ENCODE measurements at regions not wholly inside any gene's neighbourhood (a gene's known extent, or its start where the extent isn't known, plus 50 kb on each side); places are given as distances from the start of the nearest gene placed in this dataset.

GRCh38 chr3:175977968-175978752 lies 1119.0 kb downstream of the NAALADL2 start:
- Histone ChIP-seq H3K36me3 (no peaks in the 10 kb centered on the region), H3K4me3 (no peak overlapping the region), H3K9me3 (no peaks in the 10 kb centered on the region), H3K27ac (no peak overlapping the region), H3K27me3 (no peaks in the 10 kb centered on the region), H3K4me1 (no peaks in the 10 kb centered on the region)
- 95 to 100% methylated on average over 10 of the region's 32 CpGs for WGBS, 2 donors (ENCODE audit: low coverage in 1 of 2)
- TF ChIP-seq CTCF (IDR thresholded peaks at IDR 0.05) (no peak), EP300 (IDR thresholded peaks at IDR 0.05) (no peak)
- no peak for ATAC-seq

GRCh38 chr3:175969456-175969855 lies 1110.3 kb downstream of the NAALADL2 start:
- TF ChIP-seq CTCF (IDR thresholded peaks at IDR 0.05) (no peak), POLR2AphosphoS5 (IDR thresholded peaks at IDR 0.05) (no peak), EP300 (IDR thresholded peaks at IDR 0.05) (no peak), POLR2A (IDR thresholded peaks at IDR 0.05) (no peak)
- Histone ChIP-seq H3K27me3 (no peaks in the 10 kb centered on the region), H3K27ac (no peak overlapping the region), H3K36me3 (no peaks in the 10 kb centered on the region), H3K9me3 (peaks cover 0 to 20% (median 0%) of the 10 kb centered on the region in 3 donors), H3K4me1 (no peaks in the 10 kb centered on the region), H3K4me3 (no peak overlapping the region)
- 83 to 85% methylated on average over 3 of the region's 3 CpGs for WGBS, 2 donors (ENCODE audit: low coverage in 1 of 2)
- ATAC-seq: no peak

- Histone ChIP-seq H3K27me3 (no peaks in the 10 kb centered on the region), H3K4me3 (no peak overlapping the region), H3K27ac (no peak overlapping the region), H3K36me3 (no peaks in the 10 kb centered on the region), H3K4me1 (no peaks in the 10 kb centered on the region), H3K9me3 (peaks cover 0 to 16% (median 0%) of the 10 kb centered on the region in 3 donors)
- no peak for ATAC-seq
- 38 to 60% methylated on average over 1 of the region's 1 CpG for WGBS, 2 donors (ENCODE audit: low coverage in 1 of 2)
- TF ChIP-seq POLR2A (IDR thresholded peaks at IDR 0.05): no peak
- TF ChIP-seq CTCF (IDR thresholded peaks at IDR 0.05): no peak
- no peak for TF ChIP-seq POLR2AphosphoS5 (IDR thresholded peaks at IDR 0.05)
- TF ChIP-seq EP300 (IDR thresholded peaks at IDR 0.05): no peak
These were observed 1105.9 kb downstream of the NAALADL2 start for GRCh38 chr3:175965036-175965435.

GRCh38 chr3:175957427-175957826 lies 1098.3 kb downstream of the NAALADL2 start:
- no peak for TF ChIP-seq POLR2AphosphoS5 (IDR thresholded peaks at IDR 0.05)
- no peak for TF ChIP-seq EP300 (IDR thresholded peaks at IDR 0.05)
- TF ChIP-seq POLR2A (IDR thresholded peaks at IDR 0.05): no peak
- TF ChIP-seq CTCF (IDR thresholded peaks at IDR 0.05): no peak
- H3K27me3 ChIP-seq: no peaks in the 10 kb centered on the region
- 64 to 100% methylated on average over 1 of the region's 1 CpG for WGBS, 2 donors (ENCODE audit: low coverage in 1 of 2)
- ATAC-seq: no peak
- H3K4me1 ChIP-seq: no peaks in the 10 kb centered on the region
- H3K36me3 ChIP-seq: no peaks in the 10 kb centered on the region
- no peak overlapping the region for H3K4me3 ChIP-seq
- H3K9me3 ChIP-seq: no peaks in the 10 kb centered on the region
- H3K27ac ChIP-seq: no peak overlapping the region

- no peaks in the 10 kb centered on the region for H3K4me1 ChIP-seq
- 80 to 86% methylated on average over 2 to 3 of the region's 3 CpGs for WGBS, 2 donors (ENCODE audit: low coverage in 1 of 2)
- ATAC-seq: no peak
- no peaks in the 10 kb centered on the region for H3K36me3 ChIP-seq
- H3K9me3 ChIP-seq: no peaks in the 10 kb centered on the region
- H3K27me3 ChIP-seq: no peaks in the 10 kb centered on the region
- TF ChIP-seq POLR2AphosphoS5 (IDR thresholded peaks at IDR 0.05) (no peak), CTCF (IDR thresholded peaks at IDR 0.05) (no peak), POLR2A (IDR thresholded peaks at IDR 0.05) (no peak), EP300 (IDR thresholded peaks at IDR 0.05) (no peak)
- no peak overlapping the region for H3K4me3 ChIP-seq
- H3K27ac ChIP-seq: no peak overlapping the region
These were observed 1097.8 kb downstream of the NAALADL2 start for GRCh38 chr3:175956964-175957363.

Measured in gastroesophageal sphincter (tissue), 4 donors.